ENCODE measurements at regions not wholly inside any gene's neighbourhood (a gene's known extent, or its start where the extent isn't known, plus 50 kb on each side); places are given as distances from the start of the nearest gene placed in this dataset.
A peak's percentile ranks its signal among the peaks of the same experiment; 100 is the strongest.

DNA sequence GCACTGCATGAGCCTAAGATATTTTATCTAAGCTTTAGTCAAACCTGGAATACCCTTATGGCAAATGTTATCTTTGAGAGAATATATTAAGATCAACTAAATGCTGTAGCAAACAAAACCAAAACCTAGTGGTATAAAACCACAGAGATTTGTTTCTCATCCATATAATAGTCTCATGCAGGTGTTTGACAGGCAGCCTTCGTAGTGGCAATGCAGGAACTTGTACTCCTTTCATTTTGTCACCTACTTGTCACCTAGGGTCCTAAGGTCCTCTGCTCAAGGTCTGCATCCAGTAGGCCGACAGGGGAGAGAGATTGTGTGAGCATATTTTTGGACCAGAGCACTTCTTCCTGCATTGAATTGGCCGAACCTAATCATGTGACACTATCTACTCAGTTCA is 352.6 kb downstream of the GPR37 start:
- no peak for DNase-seq

- no peak for DNase-seq
Observed at GRCh38 chr7:124412531-124412930, 353.1 kb downstream of the GPR37 start.

DNA sequence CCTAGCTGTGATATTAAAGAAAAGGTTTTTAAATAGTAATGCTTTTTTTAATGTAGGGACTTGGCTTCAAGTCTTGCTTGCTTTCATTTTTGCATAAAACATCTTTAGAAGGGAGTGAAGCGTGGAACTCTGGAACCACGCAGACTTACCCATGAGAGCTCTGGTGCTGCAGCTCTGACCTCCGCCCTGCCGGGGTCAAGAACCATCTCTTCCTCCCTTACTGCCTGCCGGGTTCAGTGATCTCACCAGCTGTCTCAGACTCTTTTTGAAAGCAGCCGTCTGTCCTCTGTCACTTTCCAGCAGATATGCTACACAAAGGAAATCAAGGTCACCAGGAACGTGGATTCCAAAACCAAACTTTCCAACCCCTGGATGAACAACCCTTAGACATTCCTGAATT is 353.8 kb downstream of the GPR37 start:
- DNase-seq, result no peak

GRCh38 chr7:124403587-124403986 is 362.0 kb downstream of the GPR37 start:
- DNase-seq, result peak in 1 of 3 experiments; percentile 38

DNA sequence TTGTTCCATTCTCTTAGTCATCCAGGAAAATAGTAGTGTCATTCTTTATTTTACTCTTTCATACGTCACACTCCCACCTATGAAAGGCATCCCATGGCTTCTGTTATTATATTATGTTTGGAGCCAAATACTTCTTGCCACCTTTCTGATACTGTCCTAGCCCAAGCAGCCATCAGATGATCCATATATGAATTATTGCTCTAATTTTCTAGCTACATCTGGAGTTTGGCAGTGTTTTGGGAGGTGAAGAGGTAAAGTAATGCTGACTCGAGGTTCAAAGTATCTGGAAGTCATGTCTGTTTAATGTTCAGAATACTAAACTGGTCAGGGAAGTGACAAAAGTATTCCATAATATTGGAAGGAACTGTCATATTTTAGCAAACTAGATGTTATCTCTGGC is 362.5 kb downstream of the GPR37 start:
- DNase-seq, result no peak

DNA sequence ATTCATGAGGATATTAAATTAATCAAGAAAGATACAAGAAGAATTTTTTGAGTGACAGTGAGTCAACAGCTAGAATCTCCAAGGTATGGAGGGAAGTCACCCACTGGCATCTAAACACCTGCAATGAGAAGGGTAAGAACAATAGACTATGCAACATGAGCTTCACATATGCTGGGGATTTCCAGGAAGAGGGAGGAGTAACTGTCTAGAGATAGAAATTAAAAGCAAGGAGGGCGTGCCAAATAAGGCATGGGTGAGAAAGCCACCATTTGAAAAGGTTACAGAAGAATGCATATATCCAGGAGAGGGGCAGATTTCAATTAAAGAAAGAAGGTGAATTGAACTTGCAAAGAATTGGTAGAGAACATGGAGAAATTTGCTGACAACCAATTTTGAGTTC is 365.7 kb downstream of the GPR37 start:
- DNase-seq, result peak in 1 of 3 experiments; percentile 20

GRCh38 chr7:124398937-124399552 is 366.2 kb upstream of the TMEM229A start:
- DNase-seq, result no peak

DNA sequence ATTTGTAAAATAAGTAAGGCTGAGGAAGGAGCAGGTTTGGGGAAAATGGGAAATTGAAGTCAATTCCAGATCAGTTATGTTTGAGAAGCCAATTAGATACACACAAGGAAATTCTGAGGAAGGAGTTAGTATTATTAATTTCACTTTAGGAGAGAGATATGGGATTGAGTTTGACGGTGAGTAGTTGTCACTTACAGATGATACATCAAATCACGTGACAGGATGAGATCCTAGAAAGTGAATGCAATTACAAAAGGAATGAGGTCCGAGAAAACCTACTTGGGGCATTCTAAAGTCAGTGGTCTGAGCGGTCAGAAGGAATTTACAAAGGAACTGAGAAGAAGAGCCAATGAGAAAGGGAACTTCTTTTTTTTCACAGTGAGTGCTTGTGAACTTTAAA is 364.3 kb upstream of the TMEM229A start:
- DNase-seq, result no peak

DNA sequence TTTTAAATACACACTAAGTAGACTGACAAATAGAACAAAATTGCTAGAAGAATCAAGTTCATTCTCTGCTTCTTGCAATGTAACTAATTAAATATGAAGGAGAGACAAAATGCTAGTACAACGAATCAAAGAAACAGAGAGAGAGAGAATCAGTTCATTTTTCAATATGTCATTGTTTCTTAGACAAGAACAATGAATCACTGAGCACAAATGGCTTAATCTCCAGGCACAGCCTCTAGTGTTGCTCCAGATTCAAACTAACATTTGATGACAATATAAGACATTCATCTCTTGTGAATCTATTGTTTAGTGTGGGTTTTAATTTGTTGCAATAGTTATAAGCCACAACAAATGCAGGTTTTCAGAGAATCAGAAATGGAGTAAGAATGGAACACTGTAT is 357.4 kb upstream of the TMEM229A start:
- DNase-seq, result no peak

GRCh38 chr7:124388751-124389150 is 355.9 kb upstream of the TMEM229A start:
- no peak for DNase-seq

GRCh38 chr7:124387056-124387455 is 354.2 kb upstream of the TMEM229A start:
- DNase-seq, result peak in 1 of 3 experiments; percentile 76

GRCh38 chr7:124379296-124379695 is 346.4 kb upstream of the TMEM229A start:
- no peak for DNase-seq

DNA sequence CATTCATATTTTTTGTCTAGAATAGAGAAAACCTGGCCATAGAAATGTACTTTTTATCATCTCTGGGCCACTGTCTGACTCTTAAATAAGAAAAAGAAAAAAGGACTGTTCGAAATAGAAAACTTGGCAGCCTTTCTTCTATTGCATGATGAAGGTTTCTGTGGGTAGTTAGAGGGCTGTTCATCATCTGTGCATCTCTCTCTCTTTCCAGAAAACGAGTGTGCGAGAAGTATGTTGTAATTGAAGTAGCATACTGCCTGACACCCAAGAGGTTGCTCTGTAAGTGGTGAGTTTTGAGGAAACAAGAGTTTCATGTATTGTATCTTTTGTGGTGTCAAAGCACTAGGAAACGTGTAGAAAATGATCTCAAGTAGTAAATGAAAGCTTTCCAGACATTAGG is 343.2 kb upstream of the TMEM229A start:
- DNase-seq, result no peak

DNA sequence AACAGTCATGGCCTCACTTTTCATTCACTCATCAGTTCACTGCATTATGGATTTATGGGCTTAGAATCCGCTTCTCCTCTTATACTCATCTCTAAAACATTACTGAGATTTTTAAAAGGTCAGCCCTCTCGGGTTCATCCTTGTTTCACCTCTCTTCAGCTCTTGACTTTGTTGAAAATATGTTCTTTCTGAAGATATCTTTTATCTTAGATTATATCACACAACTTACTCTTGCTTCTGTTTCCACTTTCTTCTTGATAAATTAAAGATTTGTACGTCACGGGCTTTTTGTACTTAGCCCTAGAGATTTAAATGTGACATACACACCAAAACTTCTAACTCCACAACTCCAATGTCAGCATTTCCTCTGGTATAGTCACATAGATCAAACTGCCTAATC is 342.5 kb upstream of the TMEM229A start:
- no peak for DNase-seq

DNA sequence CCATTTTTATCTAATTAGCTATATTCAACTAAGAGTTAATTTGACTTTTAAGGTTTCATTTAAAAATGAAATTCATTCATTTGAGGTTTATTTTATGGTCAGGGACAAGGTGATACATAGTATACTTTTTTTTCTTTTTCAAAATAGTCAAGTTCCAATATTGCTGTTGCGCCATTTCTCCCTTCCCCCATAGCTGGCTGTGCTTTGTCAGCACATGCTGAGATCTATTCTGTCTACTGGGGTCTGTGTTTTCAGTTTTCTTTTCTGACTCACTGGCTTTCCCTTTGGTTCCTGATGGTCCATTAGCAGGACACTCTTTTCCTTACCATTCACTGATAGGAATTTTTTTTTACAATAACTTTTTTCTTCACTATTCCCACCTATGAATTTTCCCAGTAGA is 336.4 kb upstream of the TMEM229A start:
- no peak for DNase-seq

DNA sequence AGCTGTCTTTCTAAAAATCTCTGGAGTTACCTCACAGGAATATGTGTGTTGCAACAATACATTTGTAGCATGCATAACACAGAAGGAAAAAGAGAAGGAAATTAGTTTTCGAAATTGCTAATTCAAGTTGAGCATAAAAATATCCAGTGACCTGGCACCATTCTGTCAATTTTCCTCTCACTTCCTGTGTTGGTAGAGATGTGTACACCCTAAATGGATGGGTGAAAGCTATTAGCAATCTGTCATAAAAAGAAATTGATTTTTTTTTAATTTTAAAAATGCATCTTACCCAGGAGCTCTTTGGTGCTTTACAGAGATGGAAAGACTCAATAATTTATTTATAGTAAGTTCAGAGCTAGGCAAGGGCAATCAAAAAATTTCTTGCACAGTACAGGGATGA is 333.3 kb upstream of the TMEM229A start:
- DNase-seq, result no peak

DNA sequence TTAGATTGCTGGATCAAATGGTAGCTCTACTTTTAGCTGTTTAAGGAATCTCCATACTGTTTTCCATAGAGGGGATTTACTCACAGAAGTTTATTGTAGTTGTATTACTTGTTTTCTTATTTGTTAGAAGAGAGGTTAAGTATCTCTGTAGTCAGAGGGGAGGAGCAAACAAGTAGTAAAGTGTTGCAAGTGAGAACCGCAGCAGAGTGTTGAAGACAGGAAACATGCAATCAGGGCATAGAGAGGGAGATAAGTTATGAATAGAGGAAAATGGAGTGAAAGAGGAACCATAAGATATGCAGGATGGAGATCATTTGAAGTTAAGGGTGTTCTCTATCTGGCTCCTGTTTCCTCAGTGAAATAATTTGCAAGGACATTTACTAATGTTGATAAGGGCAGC is 331.4 kb upstream of the TMEM229A start:
- no peak for DNase-seq

- DNase-seq, result no peak
Observed at GRCh38 chr7:124354201-124354600, 321.3 kb upstream of the TMEM229A start.

- no peak for DNase-seq
Observed at GRCh38 chr7:124351950-124352349, 319.1 kb upstream of the TMEM229A start.

- DNase-seq, result no peak
Observed at GRCh38 chr7:124349443-124349842, 316.6 kb upstream of the TMEM229A start.

DNA sequence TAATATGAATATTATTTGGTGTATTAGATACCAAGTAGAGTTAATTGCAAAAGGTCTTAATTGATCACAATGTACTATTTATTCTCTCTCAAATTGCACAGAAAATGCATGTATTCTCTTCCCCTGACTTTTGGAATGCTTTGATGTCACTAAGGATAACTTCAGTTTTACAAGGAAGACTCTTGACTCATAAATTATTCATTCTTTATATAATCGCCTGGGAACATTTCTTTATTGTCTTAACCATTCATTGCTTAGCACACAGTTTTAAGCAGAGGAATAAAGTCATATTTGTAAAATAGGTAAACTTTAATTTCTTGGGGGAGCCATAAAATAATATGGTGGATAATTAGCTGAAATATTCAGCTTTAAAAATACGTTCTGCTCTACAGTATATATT is 306.0 kb upstream of the TMEM229A start:
- no peak for DNase-seq

DNA sequence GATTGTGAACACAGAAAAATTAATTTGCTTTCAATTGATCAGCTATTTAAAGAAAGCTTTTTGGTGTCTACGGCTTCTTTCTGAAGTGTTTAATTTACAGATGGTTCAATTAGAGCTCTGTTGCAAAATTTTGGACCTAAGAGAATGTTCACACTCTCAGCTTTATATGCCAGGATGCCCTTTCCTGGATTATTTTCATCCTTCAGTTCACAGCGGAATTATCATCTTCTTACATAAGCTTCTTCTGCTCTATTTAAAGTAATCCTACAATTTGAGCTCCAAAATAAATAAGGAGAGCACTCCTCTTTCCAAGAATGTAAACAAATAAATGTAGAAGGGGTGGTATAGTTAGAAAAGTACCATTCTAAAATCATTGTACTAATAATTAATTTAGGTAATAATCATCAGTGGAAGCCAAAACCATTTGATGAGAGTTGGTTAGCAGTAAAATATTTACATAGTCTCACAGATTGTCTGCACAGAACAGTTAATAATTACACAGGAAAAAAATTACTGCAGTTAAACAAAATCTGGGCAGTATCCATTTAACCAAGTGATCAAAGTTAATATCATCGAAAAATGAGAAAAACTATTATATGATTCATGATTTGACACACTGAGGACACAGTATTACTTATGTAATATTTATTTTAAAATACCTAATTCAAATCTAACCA is 298.0 kb upstream of the TMEM229A start:
- peak in 1 of 3 experiments; percentile 14 for DNase-seq

GRCh38 chr7:124328774-124329173 is 295.9 kb upstream of the TMEM229A start:
- DNase-seq, result no peak

DNA sequence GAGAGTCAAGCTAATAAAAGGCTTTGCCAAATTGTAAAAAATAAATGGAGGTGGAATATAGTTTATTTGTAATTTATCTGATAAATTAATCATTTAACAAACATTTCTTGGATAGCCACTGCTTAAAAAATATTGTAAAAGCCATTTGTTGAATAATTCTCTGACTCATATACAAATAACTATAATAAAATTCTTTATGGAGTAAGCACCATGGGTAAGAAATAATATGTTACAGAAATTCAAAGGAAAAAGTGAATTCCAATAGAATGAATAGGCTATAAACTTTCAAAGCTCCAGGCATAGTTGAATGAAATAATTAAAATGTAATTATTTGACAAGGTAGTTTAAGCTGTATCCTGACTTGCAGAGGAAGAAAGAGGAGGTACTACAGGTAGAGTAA is 291.4 kb upstream of the TMEM229A start:
- no peak for DNase-seq

DNA sequence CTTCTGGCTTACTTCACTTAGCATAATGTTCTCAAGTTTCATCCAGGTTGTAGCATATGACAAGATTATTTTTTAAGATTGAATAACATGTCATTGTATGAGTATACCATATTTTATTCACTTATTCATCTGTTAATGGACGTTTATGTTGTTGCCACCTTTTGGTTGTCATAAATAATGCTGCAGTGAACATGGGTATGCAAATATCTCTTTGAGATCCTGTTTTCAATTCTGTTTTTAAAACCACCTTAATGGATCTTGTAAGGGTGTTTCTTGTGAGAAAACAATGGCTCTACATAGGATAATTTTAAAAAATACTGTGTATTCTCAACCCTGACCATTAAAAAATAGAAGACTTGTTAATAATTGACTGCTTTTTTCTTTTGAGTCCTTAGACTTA is 290.7 kb upstream of the TMEM229A start:
- DNase-seq, result no peak
